GM12878 (cell line): ENCODE measurements at regions not wholly inside any gene's neighbourhood (a gene's known extent, or its start where the extent isn't known, plus 50 kb on each side); places are given as distances from the start of the nearest gene placed in this dataset.

Experiments
- ATAC-seq: fragments of 200-7000 bp; cut with Tn5 transposase; 3 replicates; pipeline ENCODE4 v1.9.1; 2020; ENCODE audit warnings: mild to moderate bottlenecking, moderate library complexity
- BruUV-seq: library from RNA; stranded (reverse); fragments of 400-500 nt; replicated peaks from 2 replicates; lab custom pipeline; 2021; lab: Mats Ljungman, UMichigan
- CTCF ChIA-PET: fragments of 300-600 bp; sonication (Branson Sonifier 250); formaldehyde crosslinking; extraction: SDS; loops from one replicate; lab custom pipeline; 2021; ENCODE audit warnings: inconsistent platforms; lab: Yijun Ruan, JAX
- POLR2A ChIA-PET: fragments of 350-600 bp; formaldehyde crosslinking; extraction: SDS; loops from one replicate; lab custom pipeline; 2021; ENCODE audit warnings: inconsistent platforms; lab: Charles Lee
- RAD21 ChIA-PET: fragments of 300-600 bp; sonication (Branson Sonifier 250); formaldehyde crosslinking; loops from one replicate; lab custom pipeline; 2023; ENCODE audit warnings: antibody characterized with exemption; ENCODE audit not compliant: unreplicated experiment; lab: Charles Lee
- SMC1A ChIA-PET: fragments of 300-600 bp; sonication (Branson Sonifier 250); formaldehyde crosslinking; loops from one replicate; lab custom pipeline; 2023; ENCODE audit not compliant: unreplicated experiment, uncharacterized antibody; lab: Charles Lee
- DNase-seq: peaks from one replicate; pipeline ENCODE4 v3.0.0-alpha.2; 2011; ENCODE audit warnings: low read depth, low spot score
- FAIRE-seq: peaks from 3 replicates; lab custom pipeline; 2011; peaks lifted over from hg19 to GRCh38; lab: Jason Lieb, UNC
- H2AFZ ChIP-seq: 2 replicates; pipeline ENCODE4 v1.6.0; 2011; ENCODE audit warnings: low read depth, low read length, control low read depth; ENCODE audit not compliant: control insufficient read depth
- H3K27ac ChIP-seq: 2 replicates; pipeline ENCODE4 v1.5.1; 2011; ENCODE audit warnings: control low read depth; ENCODE audit not compliant: control insufficient read depth, insufficient read depth
- H3K27me3 ChIP-seq, 2 experiments: replicated peaks in 1 of 2; 2 replicates each; pipeline versions ENCODE4 v1.6.0 to v1.6.1; 2011; ENCODE audit warnings: low read length in 1 of 2; ENCODE audit not compliant: control insufficient read depth in 2 of 2, insufficient read depth in 2 of 2
- H3K36me3 ChIP-seq, 2 experiments: 2 replicates each; pipeline ENCODE4 v1.5.1; 2011; ENCODE audit warnings: low read length in 1 of 2; ENCODE audit not compliant: control insufficient read depth in 2 of 2, insufficient read depth in 2 of 2
- H3K4me1 ChIP-seq: 2 replicates; pipeline ENCODE4 v1.6.1; 2011; ENCODE audit warnings: mild to moderate bottlenecking, low read length, moderate library complexity, mixed read lengths; ENCODE audit not compliant: control insufficient read depth, insufficient read depth
- H3K4me2 ChIP-seq: 2 replicates; pipeline ENCODE4 v1.6.0; 2011; ENCODE audit warnings: control low read depth; ENCODE audit not compliant: control insufficient read depth, insufficient read depth
- H3K4me3 ChIP-seq: fragments of 200-600 bp; sonication (generic); 2 replicates; pipeline ENCODE4 v1.5.1; 2016
- H3K79me2 ChIP-seq: 2 replicates; pipeline ENCODE4 v1.6.0; 2011; ENCODE audit warnings: low read length; ENCODE audit not compliant: control insufficient read depth, insufficient read depth
- H3K9ac ChIP-seq: 2 replicates; pipeline ENCODE4 v1.8.0; 2011; ENCODE audit warnings: low read length, control low read depth, mixed read lengths; ENCODE audit not compliant: control insufficient read depth, insufficient read depth
- H3K9me3 ChIP-seq: replicated peaks from 3 replicates; pipeline ENCODE4 v1.5.1; 2011; ENCODE audit warnings: mild to moderate bottlenecking, low read length; ENCODE audit not compliant: control insufficient read depth, insufficient read depth
- H4K20me1 ChIP-seq: 2 replicates; pipeline ENCODE4 v1.6.0; 2011; ENCODE audit not compliant: control insufficient read depth, insufficient read depth
- BRCA1 ChIP-seq: IDR thresholded peaks from 2 replicates; pipeline ENCODE4 v1.6.1; 2011; ENCODE audit warnings: low read depth, low read length, improper control_type of control experiment
- CHD1 ChIP-seq: IDR thresholded peaks from 2 replicates; pipeline ENCODE4 v1.6.1; 2012; ENCODE audit warnings: low read depth, low read length, improper control_type of control experiment
- TARDBP ChIP-seq: IDR thresholded peaks from 2 replicates; pipeline ENCODE4 v1.6.1; 2016; ENCODE audit warnings: borderline replicate concordance
- WGBS: methylation state at CpG from one replicate; pipeline ENCODE4 v1.1.6; 2016; ENCODE audit warnings: low lambda C conversion rate; ENCODE audit not compliant: insufficient replicate concordance, insufficient coverage; ENCODE audit errors: missing lambda C conversion rate; 5-methylcytosine and 5-hydroxymethylcytosine counted together
- in situ Hi-C: fragments of 300-500 bp; cut with MboI; formaldehyde crosslinking; loops from 9 replicates; pipeline ENCODE4 v1.14.3; 2018; ENCODE audit warnings: mixed read lengths
- intact Hi-C: fragments of 100-400 bp; cut with micrococcal nuclease; formaldehyde crosslinking; loops from one replicate; pipeline ENCODE4 v1.14.2; 2022; ENCODE audit not compliant: unreplicated experiment
- TF ChIP-seq, protein P1 (sequence below): fragments of 450-650 bp; IDR thresholded peaks from 2 replicates; pipeline ENCODE4 v1.6.1; 2018; ENCODE audit warnings: borderline replicate concordance, mild to moderate bottlenecking; ENCODE audit not compliant: partially characterized antibody

DNA sequence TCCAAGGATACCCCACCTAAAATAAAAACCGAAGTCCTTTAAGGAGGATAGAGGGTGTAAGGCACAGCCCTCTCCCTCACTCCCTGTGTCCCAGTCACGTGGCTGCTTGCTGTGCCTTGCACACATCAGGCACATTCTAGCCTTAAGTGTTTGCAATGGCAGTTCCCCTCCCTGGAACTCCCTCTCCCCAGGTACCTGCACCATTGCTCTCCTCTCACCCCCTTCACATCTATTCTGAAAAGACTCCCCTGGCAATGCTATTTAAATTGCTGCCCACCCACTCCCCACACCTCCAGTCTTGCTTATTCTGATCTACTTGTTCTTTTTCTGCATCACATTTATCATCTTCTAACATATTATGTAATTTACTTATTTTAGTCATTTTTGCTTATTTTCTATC is 91.6 kb upstream of the LNX1 start:
- ChIA-PET CTCF (interaction anchor here (0.7 to 2.8 kb wide), 2 partner anchors 29 to 36 kb away, joined by 3 to 9 read pairs; no protein-coding TSS in a partner anchor), SMC1A (interaction anchor here (1.4 kb wide), 1 partner anchor 10 kb away, joined by 7 read pairs; no protein-coding TSS in a partner anchor)
- Histone ChIP-seq H3K9me3 (peaks cover 2% of the 10 kb centered on the region; the same call in 1 of the 3 replicates), H3K4me2 (no peak overlapping the region), H3K36me3 (no peaks in the 10 kb centered on the region), H3K4me3 (no peak overlapping the region), H3K79me2 (no peaks in the 10 kb centered on the region)
- BruUV-seq = no TSS peak
- FAIRE-seq = no peak
- TF ChIP-seq, protein P1, sequence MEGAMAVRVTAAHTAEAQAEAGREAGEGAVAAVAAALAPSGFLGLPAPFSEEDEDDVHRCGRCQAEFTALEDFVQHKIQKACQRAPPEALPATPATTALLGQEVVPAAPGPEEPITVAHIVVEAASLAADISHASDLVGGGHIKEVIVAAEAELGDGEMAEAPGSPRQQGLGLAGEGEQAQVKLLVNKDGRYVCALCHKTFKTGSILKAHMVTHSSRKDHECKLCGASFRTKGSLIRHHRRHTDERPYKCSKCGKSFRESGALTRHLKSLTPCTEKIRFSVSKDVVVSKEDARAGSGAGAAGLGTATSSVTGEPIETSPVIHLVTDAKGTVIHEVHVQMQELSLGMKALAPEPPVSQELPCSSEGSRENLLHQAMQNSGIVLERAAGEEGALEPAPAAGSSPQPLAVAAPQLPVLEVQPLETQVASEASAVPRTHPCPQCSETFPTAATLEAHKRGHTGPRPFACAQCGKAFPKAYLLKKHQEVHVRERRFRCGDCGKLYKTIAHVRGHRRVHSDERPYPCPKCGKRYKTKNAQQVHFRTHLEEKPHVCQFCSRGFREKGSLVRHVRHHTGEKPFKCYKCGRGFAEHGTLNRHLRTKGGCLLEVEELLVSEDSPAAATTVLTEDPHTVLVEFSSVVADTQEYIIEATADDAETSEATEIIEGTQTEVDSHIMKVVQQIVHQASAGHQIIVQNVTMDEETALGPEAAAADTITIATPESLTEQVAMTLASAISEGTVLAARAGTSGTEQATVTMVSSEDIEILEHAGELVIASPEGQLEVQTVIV = no peak
- TF ChIP-seq BRCA1 = no peak
- TF ChIP-seq, all 136 proteins: peak for 0
- Histone ChIP-seq H3K4me1 (no peaks in the 10 kb centered on the region), H2AFZ (no peak overlapping the region), H3K27me3 (no peaks in the 10 kb centered on the region), H3K27ac (no peak overlapping the region), H4K20me1 (no peaks in the 10 kb centered on the region), H3K9ac (no peak overlapping the region)
- ATAC-seq (no peak), DNase-seq (no peak)
- in situ Hi-C loops (no loop called here), intact Hi-C loops (no loop called here)
- 4% methylated on average over 2 of the region's 2 CpGs for WGBS
- RAD21 ChIA-PET = no interaction called here
- POLR2A ChIA-PET = no interaction called here

DNA sequence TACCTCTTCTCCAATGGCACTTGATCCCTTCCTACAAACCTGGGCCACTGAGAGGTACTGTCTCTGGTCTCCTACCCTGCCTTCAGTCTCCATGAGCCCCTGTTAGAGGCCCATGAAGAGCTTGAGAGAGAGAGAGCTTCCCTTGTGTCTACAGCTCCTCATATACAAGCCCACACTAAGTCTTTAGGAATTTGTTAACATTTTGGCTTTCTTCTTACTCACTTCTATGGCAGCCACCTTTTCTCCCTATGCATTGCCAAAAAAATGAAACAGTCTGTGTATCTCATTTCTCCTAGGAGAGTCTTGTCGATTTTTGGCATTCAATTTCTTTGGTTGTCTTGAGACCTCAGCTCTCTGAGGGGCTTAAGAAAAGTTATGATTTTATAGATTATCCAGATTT is 90.9 kb upstream of the LNX1 start:
- intact Hi-C loops (no loop called here), in situ Hi-C loops (no loop called here)
- WGBS = 14% methylated on average over 1 of the region's 1 CpG
- no peak overlapping the region for H3K9ac ChIP-seq
- H3K4me1 ChIP-seq = no peaks in the 10 kb centered on the region
- no TSS peak for BruUV-seq
- ChIA-PET RAD21 (no interaction called here), CTCF (interaction anchor here (0.7 to 2.8 kb wide), 3 partner anchors 29 to 170 kb away, joined by 3 to 9 read pairs (median 3); no protein-coding TSS in a partner anchor), POLR2A (no interaction called here), SMC1A (interaction anchor here (1.4 kb wide), 1 partner anchor 9 kb away, joined by 7 read pairs; no protein-coding TSS in a partner anchor)
- no peaks in the 10 kb centered on the region for H3K79me2 ChIP-seq
- peaks cover 2% of the 10 kb centered on the region; the same call in 1 of the 3 replicates for H3K9me3 ChIP-seq
- ATAC-seq (no peak), FAIRE-seq (no peak)
- H3K4me2 ChIP-seq = no peak overlapping the region
- H3K27me3 ChIP-seq = no peaks in the 10 kb centered on the region
- H3K27ac ChIP-seq = no peak overlapping the region
- H3K4me3 ChIP-seq = no peak overlapping the region
- no peaks in the 10 kb centered on the region for H4K20me1 ChIP-seq
- TF ChIP-seq CHD1 = no peak
- no peak for TF ChIP-seq TARDBP
- TF ChIP-seq, all 136 proteins: peak for 0
- no peak overlapping the region for H2AFZ ChIP-seq
- H3K36me3 ChIP-seq = no peaks in the 10 kb centered on the region
- no peak for DNase-seq
